ENCODE measurements at regions not wholly inside any gene's neighbourhood (a gene's known extent, or its start where the extent isn't known, plus 50 kb on each side); places are given as distances from the start of the nearest gene placed in this dataset.

DNA sequence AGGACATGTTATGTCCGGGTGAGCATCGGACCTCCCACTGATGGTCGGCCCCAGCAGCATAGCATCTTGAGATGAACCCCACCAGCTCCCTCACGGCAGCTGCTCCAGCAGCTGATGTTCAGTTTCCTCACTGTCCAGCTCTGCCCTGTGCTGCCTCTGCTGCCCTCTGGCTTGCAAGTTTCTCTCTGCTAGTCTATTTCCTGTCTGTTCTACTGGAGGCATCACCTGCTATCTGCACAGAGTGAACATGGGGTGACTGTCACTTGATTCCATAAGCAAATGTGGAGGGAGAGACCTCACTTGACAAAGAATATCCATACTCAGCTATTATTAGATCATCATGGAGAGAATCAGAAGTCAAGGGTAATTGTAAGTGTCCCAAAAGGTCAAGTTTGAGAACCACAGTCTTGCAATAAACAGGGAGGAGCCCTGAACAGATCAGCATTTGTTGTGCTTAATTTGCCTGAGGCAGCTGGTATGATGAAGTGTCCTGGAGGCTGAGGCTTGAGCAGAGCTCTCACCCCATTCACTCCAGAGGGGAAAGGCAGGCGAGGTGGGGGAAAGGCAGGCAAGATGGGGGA is 702.8 kb downstream of the SEMA5A start:
- no peaks in the 10 kb centered on the region for H3K79me2 ChIP-seq (ENCODE audit: insufficient read depth)
- peak; percentile 27 for DNase-seq
- H3K9me3 ChIP-seq: no peaks in the 10 kb centered on the region
- WGBS (ENCODE audit: low lambda C conversion rate): 60% methylated on average over 5 of the region's 5 CpGs
- no peaks in the 10 kb centered on the region for H3K36me3 ChIP-seq (replicated peaks in 1 of 2; ENCODE audit: control insufficient read depth in 1 of 2, insufficient read depth in 2 of 2, low read length in 1 of 2)
- H3K9ac ChIP-seq: no peak overlapping the region
- no peak overlapping the region for H3K4me3 ChIP-seq (ENCODE audit: low read depth in 2 of 2, low read length in 1 of 2)
- no peak for TF ChIP-seq FOXM1 (IDR thresholded peaks at IDR 0.05; ENCODE audit: low read depth)
- TF ChIP-seq, protein P1, sequence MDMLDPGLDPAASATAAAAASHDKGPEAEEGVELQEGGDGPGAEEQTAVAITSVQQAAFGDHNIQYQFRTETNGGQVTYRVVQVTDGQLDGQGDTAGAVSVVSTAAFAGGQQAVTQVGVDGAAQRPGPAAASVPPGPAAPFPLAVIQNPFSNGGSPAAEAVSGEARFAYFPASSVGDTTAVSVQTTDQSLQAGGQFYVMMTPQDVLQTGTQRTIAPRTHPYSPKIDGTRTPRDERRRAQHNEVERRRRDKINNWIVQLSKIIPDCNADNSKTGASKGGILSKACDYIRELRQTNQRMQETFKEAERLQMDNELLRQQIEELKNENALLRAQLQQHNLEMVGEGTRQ (IDR thresholded peaks at IDR 0.05; ENCODE audit: borderline replicate concordance, low read depth, low read length): no peak
- TF ChIP-seq RAD21 (IDR thresholded peaks at IDR 0.05; ENCODE audit: low read length): peak; percentile 52
- TF ChIP-seq SMC3 (IDR thresholded peaks at IDR 0.05; ENCODE audit: low read depth, low read length): peak; percentile 54
- no peak for TF ChIP-seq SIN3A (IDR thresholded peaks at IDR 0.05; ENCODE audit: borderline replicate concordance, low read depth, low read length)
- TF ChIP-seq RCOR1 (IDR thresholded peaks at IDR 0.05; ENCODE audit: low read length): no peak
- no peak for TF ChIP-seq TEAD4 (IDR thresholded peaks at IDR 0.05; ENCODE audit: borderline replicate concordance, insufficient read depth)
- TF ChIP-seq, protein P2, sequence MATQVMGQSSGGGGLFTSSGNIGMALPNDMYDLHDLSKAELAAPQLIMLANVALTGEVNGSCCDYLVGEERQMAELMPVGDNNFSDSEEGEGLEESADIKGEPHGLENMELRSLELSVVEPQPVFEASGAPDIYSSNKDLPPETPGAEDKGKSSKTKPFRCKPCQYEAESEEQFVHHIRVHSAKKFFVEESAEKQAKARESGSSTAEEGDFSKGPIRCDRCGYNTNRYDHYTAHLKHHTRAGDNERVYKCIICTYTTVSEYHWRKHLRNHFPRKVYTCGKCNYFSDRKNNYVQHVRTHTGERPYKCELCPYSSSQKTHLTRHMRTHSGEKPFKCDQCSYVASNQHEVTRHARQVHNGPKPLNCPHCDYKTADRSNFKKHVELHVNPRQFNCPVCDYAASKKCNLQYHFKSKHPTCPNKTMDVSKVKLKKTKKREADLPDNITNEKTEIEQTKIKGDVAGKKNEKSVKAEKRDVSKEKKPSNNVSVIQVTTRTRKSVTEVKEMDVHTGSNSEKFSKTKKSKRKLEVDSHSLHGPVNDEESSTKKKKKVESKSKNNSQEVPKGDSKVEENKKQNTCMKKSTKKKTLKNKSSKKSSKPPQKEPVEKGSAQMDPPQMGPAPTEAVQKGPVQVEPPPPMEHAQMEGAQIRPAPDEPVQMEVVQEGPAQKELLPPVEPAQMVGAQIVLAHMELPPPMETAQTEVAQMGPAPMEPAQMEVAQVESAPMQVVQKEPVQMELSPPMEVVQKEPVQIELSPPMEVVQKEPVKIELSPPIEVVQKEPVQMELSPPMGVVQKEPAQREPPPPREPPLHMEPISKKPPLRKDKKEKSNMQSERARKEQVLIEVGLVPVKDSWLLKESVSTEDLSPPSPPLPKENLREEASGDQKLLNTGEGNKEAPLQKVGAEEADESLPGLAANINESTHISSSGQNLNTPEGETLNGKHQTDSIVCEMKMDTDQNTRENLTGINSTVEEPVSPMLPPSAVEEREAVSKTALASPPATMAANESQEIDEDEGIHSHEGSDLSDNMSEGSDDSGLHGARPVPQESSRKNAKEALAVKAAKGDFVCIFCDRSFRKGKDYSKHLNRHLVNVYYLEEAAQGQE (IDR thresholded peaks at IDR 0.05; ENCODE audit: low read depth, low read length): no peak
- TF ChIP-seq, protein P3, sequence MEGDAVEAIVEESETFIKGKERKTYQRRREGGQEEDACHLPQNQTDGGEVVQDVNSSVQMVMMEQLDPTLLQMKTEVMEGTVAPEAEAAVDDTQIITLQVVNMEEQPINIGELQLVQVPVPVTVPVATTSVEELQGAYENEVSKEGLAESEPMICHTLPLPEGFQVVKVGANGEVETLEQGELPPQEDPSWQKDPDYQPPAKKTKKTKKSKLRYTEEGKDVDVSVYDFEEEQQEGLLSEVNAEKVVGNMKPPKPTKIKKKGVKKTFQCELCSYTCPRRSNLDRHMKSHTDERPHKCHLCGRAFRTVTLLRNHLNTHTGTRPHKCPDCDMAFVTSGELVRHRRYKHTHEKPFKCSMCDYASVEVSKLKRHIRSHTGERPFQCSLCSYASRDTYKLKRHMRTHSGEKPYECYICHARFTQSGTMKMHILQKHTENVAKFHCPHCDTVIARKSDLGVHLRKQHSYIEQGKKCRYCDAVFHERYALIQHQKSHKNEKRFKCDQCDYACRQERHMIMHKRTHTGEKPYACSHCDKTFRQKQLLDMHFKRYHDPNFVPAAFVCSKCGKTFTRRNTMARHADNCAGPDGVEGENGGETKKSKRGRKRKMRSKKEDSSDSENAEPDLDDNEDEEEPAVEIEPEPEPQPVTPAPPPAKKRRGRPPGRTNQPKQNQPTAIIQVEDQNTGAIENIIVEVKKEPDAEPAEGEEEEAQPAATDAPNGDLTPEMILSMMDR (IDR thresholded peaks at IDR 0.05): peak; percentile 56
- TF ChIP-seq, protein P4, sequence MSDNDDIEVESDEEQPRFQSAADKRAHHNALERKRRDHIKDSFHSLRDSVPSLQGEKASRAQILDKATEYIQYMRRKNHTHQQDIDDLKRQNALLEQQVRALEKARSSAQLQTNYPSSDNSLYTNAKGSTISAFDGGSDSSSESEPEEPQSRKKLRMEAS (IDR thresholded peaks at IDR 0.05; ENCODE audit: low read depth): no peak
- peaks cover 0 to 11% of the 10 kb centered on the region in 2 experiments; a peak in 2 of 4 replicates for H3K4me1 ChIP-seq (ENCODE audit: control insufficient read depth in 1 of 2, insufficient read depth in 2 of 2, low read depth in 1 of 2, low read length in 1 of 2)
- H2AFZ ChIP-seq (ENCODE audit: low read depth): no peak overlapping the region
- peaks cover 18% of the 10 kb centered on the region for H3F3A ChIP-seq (replicated peaks; ENCODE audit: insufficient read depth)
- POLR2A ChIA-PET: no interaction called here
- H3K9me2 ChIP-seq: no peaks in the 10 kb centered on the region
- no peak overlapping the region for H3K4me2 ChIP-seq
- no peak overlapping the region; a peak in 1 of 4 replicates for H3K27ac ChIP-seq (ENCODE audit: low read depth in 2 of 2, low read length in 1 of 2)
- CTCF ChIA-PET: interaction anchor here (0.7 to 1.6 kb wide), 2 partner anchors 9 to 915 kb away, joined by 3 to 7 read pairs; no protein-coding TSS in a partner anchor
- no peaks in the 10 kb centered on the region for H3K27me3 ChIP-seq (ENCODE audit: insufficient read depth)
- H4K20me1 ChIP-seq (ENCODE audit: insufficient read depth): no peaks in the 10 kb centered on the region

All from SK-N-SH (cell line).